HG03108 (cell line): ENCODE measurements at regions not wholly inside any gene's neighbourhood (a gene's known extent, or its start where the extent isn't known, plus 50 kb on each side); places are given as distances from the start of the nearest gene placed in this dataset.

ENCODE experiments used
- ATAC-seq: cut with Tn5 transposase; IDR thresholded peaks from one replicate; pipeline ENCODE4 v1.9.1; 2021; ENCODE audit warnings: moderate library complexity; ENCODE audit not compliant: unreplicated experiment

DNA sequence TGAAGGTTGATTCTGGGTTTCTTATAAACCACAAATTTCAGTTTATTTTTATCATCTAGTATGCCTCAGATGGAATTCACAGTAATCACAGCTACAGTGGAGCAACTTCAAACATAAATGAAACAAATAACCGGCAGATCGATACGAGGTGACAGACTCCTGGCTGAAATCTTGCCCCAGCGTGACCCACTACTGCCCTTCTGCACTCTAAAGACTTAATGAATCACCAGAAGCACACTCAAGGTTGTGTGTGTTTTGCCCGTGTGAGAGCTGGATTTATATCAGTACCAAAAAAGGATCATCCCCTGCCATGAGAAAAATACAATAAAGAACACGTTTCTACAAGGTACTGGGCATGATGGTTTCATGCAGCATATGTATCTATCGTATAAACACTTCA lies 161.7 kb downstream of the KLF12 start:
- no peak for ATAC-seq

DNA sequence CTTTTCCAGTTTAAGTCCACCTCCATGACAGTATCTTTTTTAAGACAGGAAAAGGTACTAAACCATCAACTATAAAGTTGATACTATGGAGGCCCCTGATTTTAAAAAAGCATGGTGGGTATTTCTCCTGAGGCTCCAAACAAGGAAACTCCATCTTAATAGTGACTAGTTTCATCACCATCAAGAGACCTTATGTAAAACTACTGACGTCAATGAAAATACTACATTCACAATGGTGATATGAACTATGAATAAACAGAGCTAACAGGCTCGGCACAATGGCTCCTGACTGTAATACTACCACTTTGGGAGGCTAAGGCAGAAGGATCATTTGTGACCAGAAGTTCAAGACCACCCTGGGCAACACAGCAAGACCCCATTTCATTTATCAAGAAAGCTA lies 162.7 kb downstream of the KLF12 start:
- no peak for ATAC-seq

DNA sequence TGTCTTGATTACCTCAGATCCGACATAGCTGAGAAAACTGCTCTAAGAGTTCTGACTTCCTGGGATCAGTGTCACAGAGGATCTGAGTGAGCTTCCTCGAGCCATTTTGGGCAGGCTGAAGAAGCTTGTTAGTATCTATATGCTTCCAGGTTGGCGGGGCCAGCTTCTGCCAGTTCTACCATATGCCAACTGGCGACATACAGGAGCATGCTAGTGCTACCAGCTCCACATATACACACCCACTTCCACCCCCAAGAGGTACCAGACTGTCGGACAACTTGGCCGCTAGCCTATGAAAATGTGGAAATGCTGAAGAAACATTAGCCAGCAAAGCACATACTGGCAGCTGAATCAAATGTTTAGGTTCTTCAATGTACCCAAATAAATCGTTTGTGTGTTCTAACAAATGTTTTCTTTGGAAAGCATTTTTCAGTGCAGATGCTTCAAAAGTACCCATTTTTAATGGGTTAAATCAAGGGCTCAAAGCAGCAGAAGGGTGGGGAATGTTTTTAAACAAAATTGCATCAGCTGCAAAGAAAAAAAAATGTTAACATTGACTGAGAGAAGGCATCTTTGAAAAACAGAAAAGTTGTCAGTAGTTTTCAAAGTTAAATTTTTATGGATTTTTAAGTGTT lies 163.7 kb downstream of the KLF12 start:
- ATAC-seq, result no peak

DNA sequence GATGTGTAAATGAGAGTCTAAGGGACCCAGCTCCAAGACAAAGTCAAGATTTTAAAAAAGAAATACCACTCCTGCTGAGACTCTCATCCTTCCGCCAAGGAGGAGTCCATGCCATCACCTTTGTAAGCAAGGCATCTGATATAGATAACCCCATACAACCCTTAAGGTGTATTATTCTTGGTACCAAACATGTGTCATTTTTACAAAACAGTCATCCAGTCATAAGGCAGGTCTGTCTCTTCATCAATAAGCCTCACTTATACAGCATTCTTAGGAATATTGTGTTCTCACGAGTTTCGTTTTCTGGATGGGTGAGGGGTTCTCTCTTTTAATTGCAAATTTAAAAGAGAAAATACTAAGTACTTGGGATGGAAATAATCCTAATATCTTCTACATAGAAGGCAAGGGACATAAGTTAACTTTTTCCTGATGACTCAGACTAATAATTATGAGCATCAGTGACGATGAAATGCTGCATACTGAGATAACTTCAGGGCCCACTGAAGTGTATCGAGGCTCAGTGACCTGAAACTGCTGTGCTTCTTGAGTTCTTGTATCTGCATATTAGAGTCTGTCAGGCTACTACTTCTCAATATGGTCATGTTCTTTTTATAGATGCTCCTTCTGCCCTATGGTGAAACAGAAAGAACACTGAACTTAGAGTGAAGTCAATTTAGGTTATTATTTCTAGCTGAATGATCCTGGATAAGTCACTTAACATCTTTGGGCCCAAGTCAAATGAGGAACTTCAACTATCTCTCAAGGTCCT lies 166.6 kb downstream of the KLF12 start:
- ATAC-seq, result peak; percentile 98

DNA sequence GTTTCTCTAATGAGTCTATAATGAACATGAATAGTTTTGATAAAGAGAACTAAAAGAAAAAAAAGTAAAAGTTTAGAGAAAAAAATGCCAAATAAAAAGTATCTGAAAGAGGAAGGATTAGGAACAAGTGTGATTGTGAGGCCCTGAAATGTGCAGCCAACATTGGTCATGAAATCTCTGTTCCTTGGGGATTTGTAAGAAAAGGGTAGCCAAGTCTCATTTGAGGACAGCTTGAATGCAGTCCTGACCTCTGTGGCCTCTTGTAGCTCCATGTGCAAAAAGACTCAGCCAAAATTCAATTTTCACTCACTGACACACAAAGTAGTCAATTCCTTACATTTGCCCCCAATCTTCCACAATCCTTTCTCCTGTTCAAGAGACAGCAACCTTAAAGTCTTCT lies 167.9 kb downstream of the KLF12 start:
- no peak for ATAC-seq

DNA sequence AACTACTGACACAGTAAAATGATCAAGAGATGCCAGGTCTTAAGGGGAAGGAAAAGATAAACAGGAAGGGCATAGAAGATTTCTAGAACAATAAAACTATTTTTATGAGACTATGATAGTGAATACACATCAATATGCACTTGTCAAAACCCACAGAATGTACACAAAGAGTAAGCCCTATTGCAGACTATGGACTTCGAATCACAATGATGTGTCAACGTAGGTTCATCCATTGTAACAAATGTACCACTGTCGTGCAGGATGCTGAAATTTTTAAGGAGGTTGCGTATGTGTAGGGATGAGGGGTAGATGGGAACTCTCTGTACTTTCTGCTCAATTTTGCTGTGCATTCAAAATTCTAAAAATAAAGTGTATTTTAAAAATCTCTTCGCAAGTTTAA lies 171.9 kb downstream of the KLF12 start:
- ATAC-seq, result no peak

DNA sequence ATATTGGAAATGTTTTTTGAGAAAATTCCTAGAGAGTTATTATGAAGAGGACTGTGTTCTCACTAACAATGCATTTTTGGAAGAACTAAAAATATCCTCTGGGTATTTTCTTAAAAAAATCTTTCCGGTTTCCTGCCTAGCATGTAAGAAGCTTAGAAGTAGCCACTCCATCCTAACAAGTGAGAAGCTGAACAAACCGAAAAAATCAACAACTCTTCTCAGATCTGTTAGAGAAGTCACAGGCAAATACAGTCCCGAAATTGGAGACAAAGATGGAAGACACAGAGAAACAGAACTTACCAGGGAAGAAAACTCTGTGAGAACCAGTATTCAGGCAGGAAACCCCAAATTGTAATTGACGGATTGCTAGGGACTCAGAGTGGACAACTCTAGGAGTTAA lies 173.0 kb downstream of the KLF12 start:
- no peak for ATAC-seq

DNA sequence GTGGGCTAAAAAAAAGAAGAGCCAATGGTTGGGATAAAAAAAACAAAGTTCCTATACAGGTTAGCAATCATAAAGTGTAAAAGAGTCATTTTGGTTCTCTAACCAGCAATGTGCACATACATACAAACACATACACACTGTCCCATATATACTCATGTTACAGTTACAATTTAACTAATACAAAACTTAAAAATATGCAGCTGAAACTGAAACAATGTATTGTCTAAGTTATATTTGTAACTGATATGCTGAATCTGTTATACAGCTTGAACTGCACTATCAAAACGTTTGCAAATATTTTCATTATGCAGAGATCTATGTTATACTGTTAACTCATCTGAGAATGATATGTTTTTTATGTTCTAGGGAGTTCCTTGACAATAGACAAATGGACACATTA lies 173.7 kb downstream of the KLF12 start:
- ATAC-seq, result peak; percentile 51

DNA sequence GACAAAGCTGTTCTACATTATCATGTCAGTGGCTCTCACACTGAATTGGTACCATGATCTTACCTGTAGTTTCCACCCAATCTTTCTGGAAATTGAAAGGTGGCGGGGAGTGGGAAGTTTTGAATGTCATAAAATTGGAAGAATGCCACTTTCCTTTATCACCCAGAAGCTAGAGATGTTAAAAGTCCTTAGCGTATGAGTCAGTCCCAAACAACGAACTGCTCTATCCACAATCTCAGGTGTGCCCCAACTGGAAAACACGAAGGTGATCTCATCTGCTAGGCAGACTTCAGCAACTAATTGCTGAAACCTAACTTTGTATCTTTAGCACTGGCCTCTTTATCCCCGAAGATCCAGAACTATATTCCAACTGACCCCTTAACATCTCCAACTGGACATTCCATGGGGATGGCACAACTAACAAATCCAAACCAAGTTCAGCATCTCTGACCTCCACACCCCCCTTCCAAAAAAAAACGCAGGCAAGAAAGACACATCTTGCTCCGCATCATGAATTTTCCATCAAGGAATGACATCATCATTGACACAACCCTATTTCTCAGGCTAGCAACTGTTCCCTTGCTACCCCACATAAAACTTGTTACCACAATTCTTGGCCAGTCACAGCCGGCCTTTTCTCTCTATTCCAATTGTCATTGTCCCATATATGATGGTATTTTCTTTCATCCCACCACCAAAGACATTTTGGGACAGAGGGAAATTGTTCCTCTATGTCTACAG lies 175.4 kb downstream of the KLF12 start:
- no peak for ATAC-seq

DNA sequence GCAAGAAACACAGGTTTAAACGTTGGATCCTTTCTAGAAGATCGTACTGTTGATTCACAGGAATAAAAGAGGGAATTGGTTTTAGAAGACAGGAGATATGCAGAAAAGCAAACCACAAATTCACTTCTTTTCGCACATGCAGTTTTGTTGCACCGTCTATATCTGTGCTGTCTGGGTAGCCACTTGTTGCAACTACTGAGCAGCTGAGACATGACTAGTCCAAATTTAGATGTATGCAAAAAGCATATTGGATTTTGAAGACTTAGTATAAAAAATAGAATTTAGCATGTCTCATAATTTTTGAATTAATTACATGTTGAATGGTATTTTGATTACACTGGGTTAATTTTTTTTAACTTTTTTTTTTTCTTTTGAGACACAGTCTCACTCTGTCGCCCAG lies 176.3 kb downstream of the KLF12 start:
- no peak for ATAC-seq

DNA sequence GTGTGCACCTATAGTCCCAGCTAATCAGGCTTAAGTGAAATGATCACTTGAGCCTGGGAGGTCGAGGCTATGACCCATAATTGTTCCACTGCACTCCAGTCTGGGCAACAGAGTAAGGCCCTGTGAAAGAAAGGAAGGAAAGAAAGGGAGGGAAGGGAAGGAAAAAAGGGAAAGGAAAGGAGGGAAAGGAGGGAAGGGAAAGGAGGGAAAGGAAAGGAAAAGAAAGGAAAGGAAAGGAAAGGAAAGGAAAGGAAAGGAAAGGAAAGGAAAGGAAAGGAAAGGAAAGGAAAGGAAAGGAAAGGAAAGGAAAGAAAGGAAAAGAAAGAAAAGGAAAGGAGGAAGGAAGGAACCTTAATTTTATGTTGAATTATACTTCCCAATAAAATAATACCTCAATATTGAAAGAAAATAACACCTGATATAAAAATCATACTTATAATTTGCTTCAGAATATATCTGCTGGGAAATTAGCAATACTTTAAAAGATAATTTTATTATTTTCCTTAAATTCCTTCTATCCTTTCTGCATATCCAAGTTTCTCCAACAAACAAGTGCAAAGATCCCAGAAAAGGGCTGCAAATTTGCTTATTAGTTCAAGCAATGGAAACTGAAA lies 177.3 kb downstream of the KLF12 start:
- no peak for ATAC-seq

DNA sequence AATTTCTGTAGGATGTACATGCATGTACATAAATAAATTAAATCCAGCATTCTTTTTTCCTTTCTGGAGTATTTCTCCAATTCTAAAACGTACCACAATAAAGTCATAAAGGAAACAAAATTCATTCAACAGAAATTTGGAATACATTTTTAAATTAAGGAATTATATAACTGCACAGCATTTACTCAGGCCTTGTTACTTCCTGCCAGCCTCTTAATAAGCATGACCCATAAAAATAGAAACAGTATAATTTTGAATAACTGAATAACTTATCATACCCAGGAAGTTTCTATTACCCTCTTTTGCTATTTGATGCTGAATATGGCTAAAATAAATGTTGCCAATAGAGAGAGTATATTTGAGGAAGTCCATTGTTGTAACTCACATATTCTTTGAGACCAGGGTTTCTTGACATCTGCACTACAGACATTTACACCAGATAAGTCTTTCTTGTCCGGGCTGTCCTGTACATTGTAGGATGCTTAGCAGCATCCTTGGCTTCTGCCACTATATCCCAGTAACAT lies 178.2 kb downstream of the KLF12 start:
- no peak for ATAC-seq

DNA sequence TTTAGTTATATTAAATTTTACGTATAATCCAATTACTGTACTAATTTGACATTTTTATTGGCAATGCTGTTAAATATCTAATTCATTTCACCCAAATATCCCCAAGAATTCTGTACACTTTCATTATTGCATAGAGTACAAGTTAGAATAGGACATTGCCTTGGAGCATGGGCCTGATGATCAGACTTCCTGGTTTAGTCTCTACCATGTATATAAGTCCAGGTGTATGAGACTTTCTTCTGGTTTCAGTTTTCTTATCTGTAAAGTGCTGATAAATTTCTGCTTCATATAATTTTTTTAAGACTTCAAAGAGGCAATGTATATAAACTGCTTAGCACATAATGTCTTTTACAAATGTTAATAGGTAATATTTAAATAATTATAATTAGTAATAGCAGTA lies 179.4 kb downstream of the KLF12 start:
- ATAC-seq, result no peak

DNA sequence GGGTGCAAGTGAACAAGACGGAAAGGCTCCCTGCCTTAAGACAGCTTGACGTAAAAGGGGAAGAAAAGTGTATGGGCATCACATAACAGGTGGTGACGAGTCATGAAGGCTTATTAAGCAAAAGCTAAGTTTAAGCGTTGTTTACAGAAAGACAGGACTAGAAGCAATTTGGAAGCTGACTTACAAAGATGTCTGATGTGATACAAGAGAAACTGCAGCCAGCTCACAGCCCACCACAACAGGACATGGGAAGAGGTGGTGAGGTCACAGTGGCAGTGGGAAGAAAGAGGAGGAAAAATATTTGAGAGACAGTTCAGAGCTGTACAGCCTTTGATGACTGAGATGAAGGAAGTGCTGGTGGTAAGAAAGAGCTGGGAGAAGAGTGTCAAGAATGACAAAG lies 181.6 kb downstream of the KLF12 start:
- ATAC-seq, result no peak

DNA sequence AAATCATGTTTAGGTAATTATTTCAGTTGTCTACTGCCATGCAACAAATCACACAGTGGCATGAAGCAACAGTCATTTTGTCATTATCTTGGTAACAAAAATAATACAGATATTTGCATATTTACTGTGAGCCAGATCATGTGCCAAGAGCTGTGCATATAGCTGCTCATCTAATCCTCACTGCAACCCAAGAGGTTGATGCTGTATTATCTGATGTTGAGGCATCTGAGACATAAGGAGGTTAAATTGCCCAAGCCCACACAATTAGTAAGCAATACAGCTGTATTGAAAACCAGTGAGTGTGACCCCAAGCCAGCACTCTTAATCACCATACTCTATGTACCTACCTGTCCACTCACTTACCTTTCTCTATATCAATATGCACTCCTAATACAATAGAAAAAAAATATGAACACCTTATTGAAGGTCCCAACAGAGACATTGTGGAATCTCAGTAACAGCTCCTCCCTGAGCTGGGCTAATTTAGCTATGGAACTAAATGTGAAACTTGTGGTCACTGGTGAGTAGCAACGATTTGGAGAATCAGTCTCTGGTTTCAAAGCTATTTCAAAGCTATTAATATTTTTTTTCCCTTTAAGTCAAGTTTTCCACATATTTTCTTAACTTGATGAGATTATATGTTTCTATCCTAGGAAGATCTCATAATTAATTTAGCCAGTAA lies 185.2 kb downstream of the KLF12 start:
- ATAC-seq, result no peak

DNA sequence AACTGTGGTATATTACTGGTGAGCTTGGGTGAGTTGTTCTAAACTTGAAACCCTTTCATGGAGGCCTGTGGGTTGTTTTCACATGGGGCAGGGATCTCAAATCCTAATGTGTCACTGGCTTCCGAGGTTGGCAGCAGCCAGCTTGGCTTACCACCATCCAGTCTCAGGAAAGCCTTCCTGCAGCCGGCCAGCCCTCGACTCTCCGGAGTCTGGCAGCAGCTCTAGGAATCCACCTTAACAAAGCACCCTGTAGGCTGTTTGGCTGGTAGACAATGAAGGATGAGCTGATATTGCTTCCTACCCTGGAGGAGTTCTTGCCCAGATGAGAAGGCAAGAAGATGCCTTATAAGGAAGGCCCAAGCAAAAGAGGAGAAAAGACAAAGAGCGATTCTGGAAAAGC lies 188.3 kb downstream of the KLF12 start:
- ATAC-seq, result no peak

DNA sequence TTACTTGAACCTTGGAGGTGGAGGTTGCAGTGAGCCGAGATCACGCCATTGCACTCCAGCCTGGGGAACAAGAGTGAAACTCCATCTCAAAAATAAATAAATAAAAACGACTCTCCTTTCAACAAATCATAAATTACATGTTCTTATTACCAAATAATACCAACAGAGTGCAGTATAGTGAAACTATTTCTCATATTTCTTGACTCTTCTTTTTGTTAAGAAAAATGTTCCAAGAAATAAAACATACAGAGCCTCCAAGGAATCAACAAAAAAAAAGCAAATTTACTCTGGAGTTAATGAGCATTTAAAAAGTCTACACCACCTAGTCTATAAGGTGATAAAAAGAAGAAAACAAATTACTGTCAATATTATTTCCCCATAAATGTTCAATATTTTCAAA lies 188.8 kb downstream of the KLF12 start:
- no peak for ATAC-seq

DNA sequence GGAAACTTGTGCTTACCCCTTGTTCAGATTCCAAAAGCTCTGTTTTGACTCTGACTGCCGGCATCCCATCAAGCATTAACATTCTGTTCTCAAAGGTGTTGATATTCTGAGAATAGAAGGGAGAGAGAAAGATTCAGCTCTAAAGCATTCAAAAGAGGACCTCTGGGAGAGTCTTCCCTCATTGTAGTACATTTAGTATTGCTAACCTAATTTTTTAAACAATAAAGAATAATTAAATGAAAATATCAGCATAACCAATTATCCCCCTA lies 190.3 kb downstream of the KLF12 start:
- no peak for ATAC-seq

DNA sequence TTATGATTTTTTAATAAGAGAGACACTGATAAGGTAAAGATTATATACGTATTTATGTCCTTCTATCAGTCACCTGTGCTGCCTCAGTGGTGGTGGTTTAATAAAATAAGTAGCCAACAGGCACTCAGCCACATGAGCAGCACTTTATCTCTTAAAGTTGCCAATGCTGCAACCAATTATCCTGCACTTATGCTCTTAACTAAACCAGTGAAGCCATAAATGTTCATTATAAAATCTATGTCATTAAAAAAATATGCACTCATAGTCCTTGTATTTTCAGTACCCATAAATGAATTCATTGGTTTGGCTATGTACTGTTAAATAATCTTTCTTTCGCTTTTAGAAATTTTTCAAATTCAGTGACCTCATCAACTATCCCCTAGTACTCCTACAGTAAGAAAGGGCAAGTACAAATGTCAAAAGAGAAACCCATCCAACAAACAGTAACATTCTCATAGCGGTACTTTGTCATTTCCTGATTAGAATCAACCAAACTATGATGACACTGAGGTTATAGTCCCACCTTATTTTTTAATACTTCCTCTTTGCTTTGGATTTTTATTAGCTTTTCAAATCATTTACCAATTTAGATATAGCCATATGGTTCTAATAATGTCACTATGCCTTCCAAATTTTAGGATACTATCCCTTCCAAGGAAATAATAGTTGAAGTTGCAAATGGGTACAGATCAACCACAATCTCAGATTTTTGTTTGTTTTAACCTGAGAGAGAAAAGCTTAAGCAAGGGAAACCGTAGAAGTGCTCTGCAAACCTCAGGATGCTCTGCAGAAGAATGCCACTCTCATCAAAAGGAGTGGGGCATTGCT lies 190.9 kb downstream of the KLF12 start:
- ATAC-seq, result peak; percentile 85

DNA sequence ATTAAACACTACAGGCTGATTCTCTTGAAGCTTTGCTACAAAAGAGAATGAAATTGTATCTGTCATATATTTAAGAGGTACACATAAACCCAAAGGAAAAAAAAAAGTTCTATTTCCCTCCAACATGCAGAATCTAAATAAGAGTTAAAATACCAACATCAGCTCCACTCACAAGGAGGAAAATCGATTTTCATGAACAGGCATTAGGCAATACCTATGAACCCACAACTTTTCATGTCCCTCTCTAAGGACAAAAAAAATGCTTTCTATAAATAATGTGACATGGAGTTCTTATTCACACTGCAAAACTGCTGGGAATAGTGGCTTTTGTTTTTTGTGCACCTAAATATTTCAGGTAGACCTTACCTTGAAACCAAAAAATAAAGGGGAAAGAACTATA lies 192.5 kb downstream of the KLF12 start:
- ATAC-seq, result no peak
